Ammon's horn (tissue), 1 donor: ENCODE measurements at regions not wholly inside any gene's neighbourhood (a gene's known extent, or its start where the extent isn't known, plus 50 kb on each side); places are given as distances from the start of the nearest gene placed in this dataset.

ENCODE experiments used
- DNase-seq: peaks from one replicate; pipeline ENCODE4 v3.0.0-alpha.2; 2016; ENCODE audit warnings: low spot score

GRCh38 chr4:36394352-36394903, 113.0 kb downstream of the DTHD1 start:
- no peak for DNase-seq

GRCh38 chr4:36399762-36400353, 118.4 kb downstream of the DTHD1 start:
- DNase-seq: peak; percentile 66

- no peak for DNase-seq
Measured at GRCh38 chr4:36402008-36402758, 120.8 kb downstream of the DTHD1 start.

- no peak for DNase-seq
Measured at GRCh38 chr4:36411338-36411737, 129.9 kb downstream of the DTHD1 start.

- peak; percentile 22 for DNase-seq
Measured at GRCh38 chr4:36414248-36414647, 132.8 kb downstream of the DTHD1 start.

- DNase-seq: no peak
Measured at GRCh38 chr4:36417146-36417545, 135.7 kb downstream of the DTHD1 start.

GRCh38 chr4:36420111-36420679, 138.8 kb downstream of the DTHD1 start:
- no peak for DNase-seq

GRCh38 chr4:36422607-36423006, 141.2 kb downstream of the DTHD1 start:
- no peak for DNase-seq

GRCh38 chr4:36426741-36427140, 145.3 kb downstream of the DTHD1 start:
- DNase-seq: no peak

GRCh38 chr4:36427696-36428095, 146.3 kb downstream of the DTHD1 start:
- no peak for DNase-seq

- no peak for DNase-seq
Measured at GRCh38 chr4:36432586-36432985, 151.2 kb downstream of the DTHD1 start.

- DNase-seq: no peak
Measured at GRCh38 chr4:36439556-36439955, 158.1 kb downstream of the DTHD1 start.

- DNase-seq: no peak
Measured at GRCh38 chr4:36445480-36445879, 164.1 kb downstream of the DTHD1 start.

GRCh38 chr4:36446275-36446674, 164.9 kb downstream of the DTHD1 start:
- DNase-seq: no peak

- DNase-seq: no peak
Measured at GRCh38 chr4:36461344-36461743, 179.9 kb downstream of the DTHD1 start.

GRCh38 chr4:36467670-36468069, 186.3 kb downstream of the DTHD1 start:
- DNase-seq: no peak

- DNase-seq: no peak
Measured at GRCh38 chr4:36471903-36472302, 190.5 kb downstream of the DTHD1 start.

GRCh38 chr4:36476135-36476534, 194.7 kb downstream of the DTHD1 start:
- no peak for DNase-seq

GRCh38 chr4:36477861-36478260, 196.4 kb downstream of the DTHD1 start:
- peak; percentile 33 for DNase-seq

- no peak for DNase-seq
Measured at GRCh38 chr4:36485885-36486284, 204.5 kb downstream of the DTHD1 start.

- DNase-seq: no peak
Measured at GRCh38 chr4:36489798-36490197, 208.4 kb downstream of the DTHD1 start.

- DNase-seq: no peak
Measured at GRCh38 chr4:36492041-36492440, 210.6 kb downstream of the DTHD1 start.

GRCh38 chr4:36492590-36492989, 211.2 kb downstream of the DTHD1 start:
- no peak for DNase-seq
